LHCN-M2 (cell line): ENCODE measurements at regions not wholly inside any gene's neighbourhood (a gene's known extent, or its start where the extent isn't known, plus 50 kb on each side); places are given as distances from the start of the nearest gene placed in this dataset.

ENCODE experiments used
- DNase-seq: peaks from one replicate; pipeline ENCODE4 v3.0.0-alpha.2; 2012; ENCODE audit warnings: low read depth

- no peak for DNase-seq
Measured at GRCh38 chr10:8534891-8535290, 480.4 kb downstream of the GATA3 start.

- DNase-seq = no peak
Measured at GRCh38 chr10:8539056-8539455, 484.6 kb downstream of the GATA3 start.

GRCh38 chr10:8543361-8544056 lies 489.0 kb downstream of the GATA3 start:
- no peak for DNase-seq

GRCh38 chr10:8544057-8544380 lies 489.5 kb downstream of the GATA3 start:
- no peak for DNase-seq

- DNase-seq = no peak
Measured at GRCh38 chr10:8544500-8544899, 490.0 kb downstream of the GATA3 start.

- DNase-seq = no peak
Measured at GRCh38 chr10:8554574-8554973, 500.1 kb downstream of the GATA3 start.

- DNase-seq = no peak
Measured at GRCh38 chr10:8556321-8556720, 501.8 kb downstream of the GATA3 start.

- DNase-seq = no peak
Measured at GRCh38 chr10:8563478-8563877, 509.0 kb downstream of the GATA3 start.

- DNase-seq = no peak
Measured at GRCh38 chr10:8566737-8567136, 512.2 kb downstream of the GATA3 start.

- DNase-seq = no peak
Measured at GRCh38 chr10:8568401-8568800, 513.9 kb downstream of the GATA3 start.

- no peak for DNase-seq
Measured at GRCh38 chr10:8575620-8576019, 521.1 kb downstream of the GATA3 start.

- no peak for DNase-seq
Measured at GRCh38 chr10:8576281-8576680, 521.8 kb downstream of the GATA3 start.

GRCh38 chr10:8576911-8577310 lies 522.4 kb downstream of the GATA3 start:
- no peak for DNase-seq

GRCh38 chr10:8577686-8578085 lies 523.2 kb downstream of the GATA3 start:
- DNase-seq = no peak

GRCh38 chr10:8581521-8582225 lies 527.2 kb downstream of the GATA3 start:
- DNase-seq = no peak

GRCh38 chr10:8583096-8583495 lies 528.6 kb downstream of the GATA3 start:
- DNase-seq = no peak

- no peak for DNase-seq
Measured at GRCh38 chr10:8584666-8585065, 530.2 kb downstream of the GATA3 start.

GRCh38 chr10:8586504-8586903 lies 532.0 kb downstream of the GATA3 start:
- DNase-seq = no peak

GRCh38 chr10:8588135-8588534 lies 533.6 kb downstream of the GATA3 start:
- no peak for DNase-seq

- DNase-seq = no peak
Measured at GRCh38 chr10:8590518-8590917, 536.0 kb downstream of the GATA3 start.

GRCh38 chr10:8591640-8592039 lies 537.2 kb downstream of the GATA3 start:
- no peak for DNase-seq

- no peak for DNase-seq
Measured at GRCh38 chr10:8594176-8594575, 539.7 kb downstream of the GATA3 start.

GRCh38 chr10:8594711-8595110 lies 540.2 kb downstream of the GATA3 start:
- no peak for DNase-seq

- no peak for DNase-seq
Measured at GRCh38 chr10:8595140-8595539, 540.7 kb downstream of the GATA3 start.
